ENCODE measurements at regions not wholly inside any gene's neighbourhood (a gene's known extent, or its start where the extent isn't known, plus 50 kb on each side); places are given as distances from the start of the nearest gene placed in this dataset.
"Not testable (repeated sequence)": the region's sequence is repeated elsewhere in the genome, so short reads cannot be mapped to it uniquely, and the experiment has no call there.

- Histone ChIP-seq H2BK5ac (ENCODE audit: low read depth, low read length, poor library complexity, severe bottlenecking) (no peak overlapping the region), H3K4ac (ENCODE audit: low read depth in 1 of 2, low read length in 2 of 2) (no peak overlapping the region), H3K4me1 (ENCODE audit: control insufficient read depth, insufficient read depth, low read depth, low read length) (no peaks in the 10 kb centered on the region), H2BK120ac (ENCODE audit: low read depth, low read length) (no peak overlapping the region), H3K14ac (ENCODE audit: low read length in 2 of 2) (no peak overlapping the region), H2BK15ac (ENCODE audit: low read depth, poor library complexity, severe bottlenecking) (no peak overlapping the region), H3K27ac (ENCODE audit: low read length, poor library complexity, severe bottlenecking) (no peak overlapping the region), H3K27me3 (ENCODE audit: control insufficient read depth in 1 of 2, insufficient read depth in 1 of 2, low read length in 2 of 2) (no peaks in the 10 kb centered on the region), H3K4me2 (ENCODE audit: low read length, poor library complexity, severe bottlenecking) (no peak overlapping the region), H3K9me3 (ENCODE audit: control insufficient read depth, low read length) (no peaks in the 10 kb centered on the region), H4K8ac (ENCODE audit: low read length) (no peak overlapping the region), H4K91ac (ENCODE audit: low read length) (no peak overlapping the region), H2AFZ (ENCODE audit: low read depth, low read length) (no peak overlapping the region), H3K9ac (ENCODE audit: low read length) (no peak overlapping the region), H3K18ac (ENCODE audit: low read depth in 1 of 2, low read length in 2 of 2) (no peak overlapping the region), H3K79me1 (replicated peaks; ENCODE audit: low read length, poor library complexity, severe bottlenecking) (no peaks in the 10 kb centered on the region), H3K23ac (ENCODE audit: low read length in 2 of 2) (no peak overlapping the region), H2BK12ac (ENCODE audit: low read length in 2 of 2) (no peak overlapping the region), H3K36me3 (ENCODE audit: control insufficient read depth in 1 of 2, insufficient read depth in 2 of 2, low read depth in 1 of 2, low read length in 2 of 2) (no peaks in the 10 kb centered on the region), H2AK5ac (ENCODE audit: low read length, severe bottlenecking) (no peak overlapping the region), H3K4me3 (ENCODE audit: insufficient read depth in 1 of 2, low read depth in 1 of 2, low read length in 2 of 2) (no peak overlapping the region)
- DNase-seq, result no peak
- no CpG with 5 or more reads among the region's 3 CpGs for WGBS
Observed at GRCh38 chrX:74187211-74187610, 116.8 kb upstream of the ZCCHC13 start.

- H2BK12ac ChIP-seq (ENCODE audit: low read length in 2 of 2); H3K4me3 ChIP-seq (ENCODE audit: insufficient read depth in 1 of 2, low read depth in 1 of 2, low read length in 2 of 2); H3K27me3 ChIP-seq (ENCODE audit: control insufficient read depth in 1 of 2, insufficient read depth in 1 of 2, low read length in 2 of 2); H3K4me2 ChIP-seq (ENCODE audit: low read length, poor library complexity, severe bottlenecking); H2BK15ac ChIP-seq (ENCODE audit: low read depth, poor library complexity, severe bottlenecking); H2BK120ac ChIP-seq (ENCODE audit: low read depth, low read length); H3K4me1 ChIP-seq (ENCODE audit: control insufficient read depth, insufficient read depth, low read depth, low read length); H3K79me1 ChIP-seq (replicated peaks; ENCODE audit: low read length, poor library complexity, severe bottlenecking); H3K9ac ChIP-seq (ENCODE audit: low read length); H3K9me3 ChIP-seq (ENCODE audit: control insufficient read depth, low read length); H3K18ac ChIP-seq (ENCODE audit: low read depth in 1 of 2, low read length in 2 of 2); H3K23ac ChIP-seq (ENCODE audit: low read length in 2 of 2); H2AK5ac ChIP-seq (ENCODE audit: low read length, severe bottlenecking); H3K36me3 ChIP-seq (ENCODE audit: control insufficient read depth in 1 of 2, insufficient read depth in 2 of 2, low read depth in 1 of 2, low read length in 2 of 2); DNase-seq; H2BK5ac ChIP-seq (ENCODE audit: low read depth, low read length, poor library complexity, severe bottlenecking); H4K8ac ChIP-seq (ENCODE audit: low read length); H3K14ac ChIP-seq (ENCODE audit: low read length in 2 of 2); H3K27ac ChIP-seq (ENCODE audit: low read length, poor library complexity, severe bottlenecking); H4K91ac ChIP-seq (ENCODE audit: low read length); H2AFZ ChIP-seq (ENCODE audit: low read depth, low read length); H3K4ac ChIP-seq (ENCODE audit: low read depth in 1 of 2, low read length in 2 of 2): not testable (repeated sequence)
- WGBS, result 83% methylated on average over 2 of the region's 4 CpGs
Observed at GRCh38 chrX:74183047-74183446, 120.9 kb upstream of the ZCCHC13 start.

GRCh38 chrX:74181976-74182375, 122.0 kb upstream of the ZCCHC13 start:
- not testable (repeated sequence) for H3K4me3 ChIP-seq (ENCODE audit: insufficient read depth in 1 of 2, low read depth in 1 of 2, low read length in 2 of 2); H3K9me3 ChIP-seq (ENCODE audit: control insufficient read depth, low read length); H2AK5ac ChIP-seq (ENCODE audit: low read length, severe bottlenecking); H3K23ac ChIP-seq (ENCODE audit: low read length in 2 of 2); H2BK120ac ChIP-seq (ENCODE audit: low read depth, low read length); H4K91ac ChIP-seq (ENCODE audit: low read length); H3K79me1 ChIP-seq (replicated peaks; ENCODE audit: low read length, poor library complexity, severe bottlenecking); H3K18ac ChIP-seq (ENCODE audit: low read depth in 1 of 2, low read length in 2 of 2); DNase-seq; H3K27me3 ChIP-seq (ENCODE audit: control insufficient read depth in 1 of 2, insufficient read depth in 1 of 2, low read length in 2 of 2); H3K4me2 ChIP-seq (ENCODE audit: low read length, poor library complexity, severe bottlenecking); H3K36me3 ChIP-seq (ENCODE audit: control insufficient read depth in 1 of 2, insufficient read depth in 2 of 2, low read depth in 1 of 2, low read length in 2 of 2); H3K27ac ChIP-seq (ENCODE audit: low read length, poor library complexity, severe bottlenecking); H2BK12ac ChIP-seq (ENCODE audit: low read length in 2 of 2); H2BK5ac ChIP-seq (ENCODE audit: low read depth, low read length, poor library complexity, severe bottlenecking); H4K8ac ChIP-seq (ENCODE audit: low read length); H3K14ac ChIP-seq (ENCODE audit: low read length in 2 of 2); H2BK15ac ChIP-seq (ENCODE audit: low read depth, poor library complexity, severe bottlenecking); H3K4me1 ChIP-seq (ENCODE audit: control insufficient read depth, insufficient read depth, low read depth, low read length); H3K9ac ChIP-seq (ENCODE audit: low read length); H2AFZ ChIP-seq (ENCODE audit: low read depth, low read length); H3K4ac ChIP-seq (ENCODE audit: low read depth in 1 of 2, low read length in 2 of 2)
- 44% methylated on average over 5 of the region's 6 CpGs for WGBS

- H3K27ac ChIP-seq (ENCODE audit: low read length, poor library complexity, severe bottlenecking), result no peak overlapping the region
- H3K4ac ChIP-seq (ENCODE audit: low read depth in 1 of 2, low read length in 2 of 2), result no peak overlapping the region
- H3K36me3 ChIP-seq (ENCODE audit: control insufficient read depth in 1 of 2, insufficient read depth in 2 of 2, low read depth in 1 of 2, low read length in 2 of 2), result no peaks in the 10 kb centered on the region
- H2BK12ac ChIP-seq (ENCODE audit: low read length in 2 of 2), result no peak overlapping the region
- no peak overlapping the region for H4K8ac ChIP-seq (ENCODE audit: low read length)
- no peaks in the 10 kb centered on the region for H3K79me1 ChIP-seq (replicated peaks; ENCODE audit: low read length, poor library complexity, severe bottlenecking)
- H3K18ac ChIP-seq (ENCODE audit: low read depth in 1 of 2, low read length in 2 of 2), result no peak overlapping the region
- H3K4me3 ChIP-seq (ENCODE audit: insufficient read depth in 1 of 2, low read depth in 1 of 2, low read length in 2 of 2), result no peak overlapping the region
- H2BK15ac ChIP-seq (ENCODE audit: low read depth, poor library complexity, severe bottlenecking), result no peak overlapping the region
- no peak overlapping the region for H4K91ac ChIP-seq (ENCODE audit: low read length)
- no peak overlapping the region for H3K4me2 ChIP-seq (ENCODE audit: low read length, poor library complexity, severe bottlenecking)
- no peak overlapping the region for H2AFZ ChIP-seq (ENCODE audit: low read depth, low read length)
- no peaks in the 10 kb centered on the region for H3K4me1 ChIP-seq (ENCODE audit: control insufficient read depth, insufficient read depth, low read depth, low read length)
- H3K9me3 ChIP-seq (ENCODE audit: control insufficient read depth, low read length), result peaks cover under 1% of the 10 kb centered on the region
- no peak overlapping the region for H3K9ac ChIP-seq (ENCODE audit: low read length)
- no peak overlapping the region for H2AK5ac ChIP-seq (ENCODE audit: low read length, severe bottlenecking)
- H2BK5ac ChIP-seq (ENCODE audit: low read depth, low read length, poor library complexity, severe bottlenecking), result no peak overlapping the region
- no peak overlapping the region for H3K14ac ChIP-seq (ENCODE audit: low read length in 2 of 2)
- no peak for DNase-seq
- peaks cover 0 to 3% of the 10 kb centered on the region in 2 experiments for H3K27me3 ChIP-seq (ENCODE audit: control insufficient read depth in 1 of 2, insufficient read depth in 1 of 2, low read length in 2 of 2)
- H3K23ac ChIP-seq (ENCODE audit: low read length in 2 of 2), result no peak overlapping the region
- no peak overlapping the region for H2BK120ac ChIP-seq (ENCODE audit: low read depth, low read length)
- WGBS, result 100% methylated on average over 2 of the region's 8 CpGs
Observed at GRCh38 chrX:74180716-74181115, 123.3 kb upstream of the ZCCHC13 start.

Measured in mesenchymal stem cell (in vitro differentiated cells and primary cell).